ENCODE measurements at regions not wholly inside any gene's neighbourhood (a gene's known extent, or its start where the extent isn't known, plus 50 kb on each side); places are given as distances from the start of the nearest gene placed in this dataset.

GRCh38 chr5:57340681-57341080 is 141.9 kb downstream of the ACTBL2 start:
- ChIA-PET POLR2A (no interaction called here), CTCF (interaction anchor here (0.9 to 1.5 kb wide), 4 partner anchors 9 to 43 kb away, joined by 3 read pairs; no protein-coding TSS in a partner anchor)
- Histone ChIP-seq H3K4me3 (no peak overlapping the region), H3K4me2 (no peak overlapping the region), H3K4me1 (peaks cover 31% of the 10 kb centered on the region), H3K27ac (no peak overlapping the region), H3K9me3 (no peaks in the 10 kb centered on the region)
- DNase-seq (ENCODE audit: low read depth in 1 of 2, low spot score in 1 of 2) (no peak), FAIRE-seq (no peak), ATAC-seq (no peak)
- TF ChIP-seq NPAS2 (CRISPR knock-in tag; IDR thresholded peaks at IDR 0.05; ENCODE audit: borderline replicate concordance) (no peak), E2F6 (IDR thresholded peaks at IDR 0.05; ENCODE audit: borderline replicate concordance, low read depth) (no peak), EHF (CRISPR knock-in tag; IDR thresholded peaks at IDR 0.05) (no peak), FOXS1 (CRISPR knock-in tag; IDR thresholded peaks at IDR 0.05) (no peak), RAD21 (conservative IDR thresholded peaks at IDR 0.05 in 1 of 2, IDR thresholded peaks at IDR 0.05 in 1 of 2) (no peak), ZNF302 (CRISPR knock-in tag; IDR thresholded peaks at IDR 0.05) (no peak), ZC3H11A (IDR thresholded peaks at IDR 0.05) (no peak), HOXB13 (CRISPR knock-in tag; IDR thresholded peaks at IDR 0.05; ENCODE audit: low read depth) (no peak), RARB (CRISPR knock-in tag; IDR thresholded peaks at IDR 0.05) (no peak), MYC (IDR thresholded peaks at IDR 0.05; ENCODE audit: borderline replicate concordance, low read length) (no peak), ESRRA (IDR thresholded peaks at IDR 0.05; ENCODE audit: borderline replicate concordance, low read length) (no peak), HEYL (CRISPR knock-in tag; IDR thresholded peaks at IDR 0.05) (no peak), POLR2A (IDR thresholded peaks at IDR 0.05; ENCODE audit: low read length) (no peak), KDM1A (IDR thresholded peaks at IDR 0.05; ENCODE audit: low read depth) (no peak), RNF2 (IDR thresholded peaks at IDR 0.05; ENCODE audit: borderline replicate concordance, low read depth) (no peak), FOSB (CRISPR knock-in tag; IDR thresholded peaks at IDR 0.05) (no peak), PBX3 (IDR thresholded peaks at IDR 0.05) (no peak), TP53 (CRISPR knock-in tag; IDR thresholded peaks at IDR 0.05) (no peak)
- TF ChIP-seq, protein P1, sequence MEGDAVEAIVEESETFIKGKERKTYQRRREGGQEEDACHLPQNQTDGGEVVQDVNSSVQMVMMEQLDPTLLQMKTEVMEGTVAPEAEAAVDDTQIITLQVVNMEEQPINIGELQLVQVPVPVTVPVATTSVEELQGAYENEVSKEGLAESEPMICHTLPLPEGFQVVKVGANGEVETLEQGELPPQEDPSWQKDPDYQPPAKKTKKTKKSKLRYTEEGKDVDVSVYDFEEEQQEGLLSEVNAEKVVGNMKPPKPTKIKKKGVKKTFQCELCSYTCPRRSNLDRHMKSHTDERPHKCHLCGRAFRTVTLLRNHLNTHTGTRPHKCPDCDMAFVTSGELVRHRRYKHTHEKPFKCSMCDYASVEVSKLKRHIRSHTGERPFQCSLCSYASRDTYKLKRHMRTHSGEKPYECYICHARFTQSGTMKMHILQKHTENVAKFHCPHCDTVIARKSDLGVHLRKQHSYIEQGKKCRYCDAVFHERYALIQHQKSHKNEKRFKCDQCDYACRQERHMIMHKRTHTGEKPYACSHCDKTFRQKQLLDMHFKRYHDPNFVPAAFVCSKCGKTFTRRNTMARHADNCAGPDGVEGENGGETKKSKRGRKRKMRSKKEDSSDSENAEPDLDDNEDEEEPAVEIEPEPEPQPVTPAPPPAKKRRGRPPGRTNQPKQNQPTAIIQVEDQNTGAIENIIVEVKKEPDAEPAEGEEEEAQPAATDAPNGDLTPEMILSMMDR (IDR thresholded peaks at IDR 0.05) = no peak
- 94% methylated on average over 1 of the region's 1 CpG for WGBS (ENCODE audit: missing lambda C conversion rate)

GRCh38 chr5:57339521-57339920 is 143.1 kb downstream of the ACTBL2 start:
- WGBS (ENCODE audit: missing lambda C conversion rate) = 84% methylated on average over 2 of the region's 2 CpGs
- DNase-seq (ENCODE audit: low read depth in 1 of 2, low spot score in 1 of 2) = no peak
- CTCF ChIA-PET = interaction anchor here (0.7 to 1.0 kb wide), 3 partner anchors 11 to 1510 kb away, joined by 3 read pairs; no protein-coding TSS in a partner anchor
- Histone ChIP-seq H3K4me2 (no peak overlapping the region), H3K9me3 (no peaks in the 10 kb centered on the region), H3K4me3 (no peak overlapping the region), H3K4me1 (peaks cover 42% of the 10 kb centered on the region), H3K27ac (no peak overlapping the region)
- no peak for FAIRE-seq
- POLR2A ChIA-PET = no interaction called here
- TF ChIP-seq NPAS2 (CRISPR knock-in tag; IDR thresholded peaks at IDR 0.05; ENCODE audit: borderline replicate concordance) (no peak), HOXB13 (CRISPR knock-in tag; IDR thresholded peaks at IDR 0.05; ENCODE audit: low read depth) (no peak), ZNF302 (CRISPR knock-in tag; IDR thresholded peaks at IDR 0.05) (no peak), HDAC2 (IDR thresholded peaks at IDR 0.05) (no peak), MAFK (IDR thresholded peaks at IDR 0.05; ENCODE audit: partially characterized antibody) (no peak), CHD2 (IDR thresholded peaks at IDR 0.05; ENCODE audit: low read length, partially characterized antibody) (no peak), RAD21 (conservative IDR thresholded peaks at IDR 0.05 in 1 of 2, IDR thresholded peaks at IDR 0.05 in 1 of 2) (no peak), EHMT2 (IDR thresholded peaks at IDR 0.05; ENCODE audit: low read depth) (no peak), CEBPB (IDR thresholded peaks at IDR 0.05) (no peak), FOXS1 (CRISPR knock-in tag; IDR thresholded peaks at IDR 0.05) (no peak), HEYL (CRISPR knock-in tag; IDR thresholded peaks at IDR 0.05) (no peak), SREBF2 (IDR thresholded peaks at IDR 0.05) (no peak), RNF2 (IDR thresholded peaks at IDR 0.05; ENCODE audit: borderline replicate concordance, low read depth) (no peak)
- TF ChIP-seq, protein P2, sequence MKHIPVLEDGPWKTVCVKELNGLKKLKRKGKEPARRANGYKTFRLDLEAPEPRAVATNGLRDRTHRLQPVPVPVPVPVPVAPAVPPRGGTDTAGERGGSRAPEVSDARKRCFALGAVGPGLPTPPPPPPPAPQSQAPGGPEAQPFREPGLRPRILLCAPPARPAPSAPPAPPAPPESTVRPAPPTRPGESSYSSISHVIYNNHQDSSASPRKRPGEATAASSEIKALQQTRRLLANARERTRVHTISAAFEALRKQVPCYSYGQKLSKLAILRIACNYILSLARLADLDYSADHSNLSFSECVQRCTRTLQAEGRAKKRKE (CRISPR knock-in tag; IDR thresholded peaks at IDR 0.05; ENCODE audit: low read depth) = no peak
- TF ChIP-seq, protein P3, sequence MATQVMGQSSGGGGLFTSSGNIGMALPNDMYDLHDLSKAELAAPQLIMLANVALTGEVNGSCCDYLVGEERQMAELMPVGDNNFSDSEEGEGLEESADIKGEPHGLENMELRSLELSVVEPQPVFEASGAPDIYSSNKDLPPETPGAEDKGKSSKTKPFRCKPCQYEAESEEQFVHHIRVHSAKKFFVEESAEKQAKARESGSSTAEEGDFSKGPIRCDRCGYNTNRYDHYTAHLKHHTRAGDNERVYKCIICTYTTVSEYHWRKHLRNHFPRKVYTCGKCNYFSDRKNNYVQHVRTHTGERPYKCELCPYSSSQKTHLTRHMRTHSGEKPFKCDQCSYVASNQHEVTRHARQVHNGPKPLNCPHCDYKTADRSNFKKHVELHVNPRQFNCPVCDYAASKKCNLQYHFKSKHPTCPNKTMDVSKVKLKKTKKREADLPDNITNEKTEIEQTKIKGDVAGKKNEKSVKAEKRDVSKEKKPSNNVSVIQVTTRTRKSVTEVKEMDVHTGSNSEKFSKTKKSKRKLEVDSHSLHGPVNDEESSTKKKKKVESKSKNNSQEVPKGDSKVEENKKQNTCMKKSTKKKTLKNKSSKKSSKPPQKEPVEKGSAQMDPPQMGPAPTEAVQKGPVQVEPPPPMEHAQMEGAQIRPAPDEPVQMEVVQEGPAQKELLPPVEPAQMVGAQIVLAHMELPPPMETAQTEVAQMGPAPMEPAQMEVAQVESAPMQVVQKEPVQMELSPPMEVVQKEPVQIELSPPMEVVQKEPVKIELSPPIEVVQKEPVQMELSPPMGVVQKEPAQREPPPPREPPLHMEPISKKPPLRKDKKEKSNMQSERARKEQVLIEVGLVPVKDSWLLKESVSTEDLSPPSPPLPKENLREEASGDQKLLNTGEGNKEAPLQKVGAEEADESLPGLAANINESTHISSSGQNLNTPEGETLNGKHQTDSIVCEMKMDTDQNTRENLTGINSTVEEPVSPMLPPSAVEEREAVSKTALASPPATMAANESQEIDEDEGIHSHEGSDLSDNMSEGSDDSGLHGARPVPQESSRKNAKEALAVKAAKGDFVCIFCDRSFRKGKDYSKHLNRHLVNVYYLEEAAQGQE (IDR thresholded peaks at IDR 0.05) = no peak
- TF ChIP-seq, protein P4, sequence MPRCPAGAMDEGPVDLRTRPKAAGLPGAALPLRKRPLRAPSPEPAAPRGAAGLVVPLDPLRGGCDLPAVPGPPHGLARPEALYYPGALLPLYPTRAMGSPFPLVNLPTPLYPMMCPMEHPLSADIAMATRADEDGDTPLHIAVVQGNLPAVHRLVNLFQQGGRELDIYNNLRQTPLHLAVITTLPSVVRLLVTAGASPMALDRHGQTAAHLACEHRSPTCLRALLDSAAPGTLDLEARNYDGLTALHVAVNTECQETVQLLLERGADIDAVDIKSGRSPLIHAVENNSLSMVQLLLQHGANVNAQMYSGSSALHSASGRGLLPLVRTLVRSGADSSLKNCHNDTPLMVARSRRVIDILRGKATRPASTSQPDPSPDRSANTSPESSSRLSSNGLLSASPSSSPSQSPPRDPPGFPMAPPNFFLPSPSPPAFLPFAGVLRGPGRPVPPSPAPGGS (IDR thresholded peaks at IDR 0.05) = no peak
- ATAC-seq = no peak
